Trophoblast cell (in vitro differentiated cells and primary cell): ENCODE measurements at regions not wholly inside any gene's neighbourhood (a gene's known extent, or its start where the extent isn't known, plus 50 kb on each side); places are given as distances from the start of the nearest gene placed in this dataset.

ENCODE experiments used
- DNase-seq, 2 donors: peaks; one replicate each; pipeline ENCODE4 v3.0.0-alpha.2; 2016
- H2AFZ ChIP-seq: 2 replicates; pipeline ENCODE4 v1.6.1; 2013; ENCODE audit warnings: low read length, moderate library complexity, mild to moderate bottlenecking; ENCODE audit not compliant: insufficient read depth, poor library complexity
- H2AK5ac ChIP-seq: 2 replicates; pipeline ENCODE4 v1.6.1; 2013; ENCODE audit warnings: mild to moderate bottlenecking, low read length
- H2BK120ac ChIP-seq: 2 replicates; pipeline ENCODE4 v1.6.1; 2013; ENCODE audit warnings: low read length, mild to moderate bottlenecking, moderate library complexity; ENCODE audit not compliant: insufficient read depth, poor library complexity
- H2BK12ac ChIP-seq: 2 replicates; pipeline ENCODE4 v1.6.1; 2013; ENCODE audit warnings: mild to moderate bottlenecking, low read length, moderate library complexity
- H2BK5ac ChIP-seq: 2 replicates; pipeline ENCODE4 v1.6.1; 2013; ENCODE audit warnings: low read length, low read depth, moderate library complexity, mild to moderate bottlenecking; ENCODE audit not compliant: poor library complexity
- H3K14ac ChIP-seq: 2 replicates; pipeline ENCODE4 v1.6.1; 2013; ENCODE audit warnings: mild to moderate bottlenecking, low read length
- H3K18ac ChIP-seq: 2 replicates; pipeline ENCODE4 v1.6.1; 2013; ENCODE audit warnings: mild to moderate bottlenecking, low read length
- H3K23ac ChIP-seq: 2 replicates; pipeline ENCODE4 v1.6.1; 2013; ENCODE audit warnings: low read length
- H3K27ac ChIP-seq: 2 replicates; pipeline ENCODE4 v1.5.1; 2013; ENCODE audit warnings: low read depth, mild to moderate bottlenecking, inconsistent platforms, low read length, moderate library complexity
- H3K27me3 ChIP-seq: 2 replicates; pipeline ENCODE4 v1.6.1; 2013; ENCODE audit warnings: inconsistent platforms, mild to moderate bottlenecking, low read length, moderate library complexity; ENCODE audit not compliant: insufficient read depth
- H3K36me3 ChIP-seq, 2 experiments: 1 replicate in 1 of 2; 2 replicates in 1 of 2; pipeline ENCODE4 v1.6.1; 2013; ENCODE audit warnings: low read length in 2 of 2, mild to moderate bottlenecking in 2 of 2, moderate library complexity in 1 of 2; ENCODE audit not compliant: insufficient read depth in 2 of 2, control insufficient read depth in 1 of 2
- H3K4ac ChIP-seq: 2 replicates; pipeline ENCODE4 v1.6.1; 2013; ENCODE audit warnings: low read depth, mild to moderate bottlenecking, low read length, moderate library complexity
- H3K4me1 ChIP-seq, 2 experiments: 1 replicate in 1 of 2; 2 replicates in 1 of 2; pipeline ENCODE4 v1.6.1; 2013; ENCODE audit warnings: low read length in 2 of 2, mild to moderate bottlenecking in 2 of 2, moderate library complexity in 1 of 2; ENCODE audit not compliant: insufficient read depth in 2 of 2, control insufficient read depth in 1 of 2
- H3K4me2 ChIP-seq: 2 replicates; pipeline ENCODE4 v1.6.1; 2013; ENCODE audit warnings: inconsistent platforms, mild to moderate bottlenecking, low read length, moderate library complexity
- H3K4me3 ChIP-seq: 2 replicates; pipeline ENCODE4 v1.5.1; 2013; ENCODE audit warnings: mild to moderate bottlenecking, low read depth, low read length, inconsistent platforms
- H3K79me1 ChIP-seq: one replicate; pipeline ENCODE4 v1.6.1; 2013; ENCODE audit warnings: low read length
- H3K79me2 ChIP-seq: 2 replicates; pipeline ENCODE4 v1.6.1; 2013; ENCODE audit warnings: low read length, mild to moderate bottlenecking; ENCODE audit not compliant: control insufficient read depth, insufficient read depth, poor library complexity
- H3K9ac ChIP-seq: 2 replicates; pipeline ENCODE4 v1.6.1; 2013; ENCODE audit warnings: mild to moderate bottlenecking, low read length
- H3K9me3 ChIP-seq: 2 replicates; pipeline ENCODE4 v1.6.1; 2013; ENCODE audit warnings: low read depth, mild to moderate bottlenecking, control low read depth, inconsistent platforms, low read length; ENCODE audit not compliant: insufficient read depth
- H4K12ac ChIP-seq: 2 replicates; pipeline ENCODE4 v1.6.1; 2013; ENCODE audit warnings: low read depth, mild to moderate bottlenecking, low read length, moderate library complexity
- H4K8ac ChIP-seq: 2 replicates; pipeline ENCODE4 v1.6.1; 2013; ENCODE audit warnings: low read depth, mild to moderate bottlenecking, low read length, moderate library complexity
- H4K91ac ChIP-seq: one replicate; pipeline ENCODE4 v1.6.1; 2013; ENCODE audit warnings: low read depth, mild to moderate bottlenecking, low read length, moderate library complexity
- WGBS: extraction: QIAGEN DNeasy Blood & Tissue Kit; methylation state at CpG from one replicate; pipeline ENCODE4 v1.1.7; 2013; ENCODE audit warnings: missing lambda C conversion rate; ENCODE audit not compliant: insufficient read length, insufficient coverage; ENCODE audit errors: extremely low coverage; 5-methylcytosine and 5-hydroxymethylcytosine counted together

- Histone ChIP-seq H3K4me2 (no peak overlapping the region), H3K79me1 (no peaks in the 10 kb centered on the region), H2BK12ac (no peak overlapping the region), H3K79me2 (no peaks in the 10 kb centered on the region), H4K91ac (no peak overlapping the region), H3K4me3 (no peak overlapping the region), H3K4ac (no peak overlapping the region), H2AFZ (no peak overlapping the region), H4K8ac (no peak overlapping the region), H3K9me3 (no peaks in the 10 kb centered on the region), H2BK5ac (no peak overlapping the region), H3K4me1 (no peaks in the 10 kb centered on the region), H3K36me3 (no peaks in the 10 kb centered on the region), H3K14ac (no peak overlapping the region), H3K9ac (no peak overlapping the region), H3K27ac (no peak overlapping the region), H3K27me3 (no peaks in the 10 kb centered on the region), H2AK5ac (no peak overlapping the region), H4K12ac (no peak overlapping the region), H3K18ac (no peak overlapping the region), H3K23ac (no peak overlapping the region), H2BK120ac (no peak overlapping the region)
- no CpG with 5 or more reads among the region's 1 CpG for WGBS
- peak in 1 of 2 donors; percentile 33 for DNase-seq
Measured at GRCh38 chr5:96243862-96244261, 189.2 kb downstream of the PCSK1 start.

DNA sequence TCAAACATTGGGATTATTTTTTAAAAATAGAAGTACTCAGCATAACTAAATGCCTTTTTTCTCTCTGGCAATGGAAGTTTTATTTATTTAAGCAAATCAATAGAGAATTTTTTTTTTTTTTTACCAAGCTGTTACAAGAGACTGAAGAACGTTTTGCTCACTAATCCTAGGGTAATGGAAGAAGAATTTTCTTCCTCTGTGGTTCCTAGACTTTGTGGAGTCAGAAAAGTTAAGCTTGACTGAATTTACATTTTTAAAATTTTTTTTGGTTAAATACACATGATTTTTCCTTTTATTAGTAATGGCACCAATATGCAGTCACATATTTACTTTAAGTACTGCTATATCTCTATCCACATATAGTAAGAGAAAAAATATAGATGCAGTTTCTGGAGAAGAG, 189.8 kb downstream of the PCSK1 start:
- no peak overlapping the region for H4K91ac ChIP-seq
- no peaks in the 10 kb centered on the region for H3K27me3 ChIP-seq
- WGBS, result no CpG with 5 or more reads among the region's 1 CpG
- H3K27ac ChIP-seq, result no peak overlapping the region
- no peak overlapping the region for H2BK5ac ChIP-seq
- H3K4me1 ChIP-seq, result no peaks in the 10 kb centered on the region
- no peak overlapping the region for H2BK120ac ChIP-seq
- H3K79me2 ChIP-seq, result no peaks in the 10 kb centered on the region
- no peak overlapping the region for H2BK12ac ChIP-seq
- no peak overlapping the region for H4K12ac ChIP-seq
- H3K4ac ChIP-seq, result no peak overlapping the region
- no peaks in the 10 kb centered on the region for H3K36me3 ChIP-seq
- H3K9ac ChIP-seq, result no peak overlapping the region
- H3K18ac ChIP-seq, result no peak overlapping the region
- H3K14ac ChIP-seq, result no peak overlapping the region
- no peak overlapping the region for H4K8ac ChIP-seq
- no peak overlapping the region for H2AK5ac ChIP-seq
- H3K23ac ChIP-seq, result no peak overlapping the region
- H3K9me3 ChIP-seq, result no peaks in the 10 kb centered on the region
- no peak overlapping the region for H3K4me3 ChIP-seq
- H3K79me1 ChIP-seq, result no peaks in the 10 kb centered on the region
- DNase-seq, result peak in 1 of 2 donors; percentile 38
- H3K4me2 ChIP-seq, result no peak overlapping the region
- H2AFZ ChIP-seq, result no peak overlapping the region

GRCh38 chr5:96242571-96242970, 190.5 kb downstream of the PCSK1 start:
- H2AK5ac ChIP-seq, result no peak overlapping the region
- no peaks in the 10 kb centered on the region for H3K36me3 ChIP-seq
- no peak overlapping the region for H3K23ac ChIP-seq
- H3K27ac ChIP-seq, result no peak overlapping the region
- no peak overlapping the region for H3K18ac ChIP-seq
- peak in 1 of 2 donors; percentile 27 for DNase-seq
- H4K12ac ChIP-seq, result no peak overlapping the region
- H4K91ac ChIP-seq, result no peak overlapping the region
- H2BK5ac ChIP-seq, result no peak overlapping the region
- no peak overlapping the region for H3K14ac ChIP-seq
- H3K4me2 ChIP-seq, result no peak overlapping the region
- no peaks in the 10 kb centered on the region for H3K4me1 ChIP-seq
- no peaks in the 10 kb centered on the region for H3K79me1 ChIP-seq
- H3K79me2 ChIP-seq, result no peaks in the 10 kb centered on the region
- H3K4ac ChIP-seq, result no peak overlapping the region
- H2AFZ ChIP-seq, result no peak overlapping the region
- no peaks in the 10 kb centered on the region for H3K27me3 ChIP-seq
- no peak overlapping the region for H2BK120ac ChIP-seq
- H4K8ac ChIP-seq, result no peak overlapping the region
- WGBS, result no CpG with 5 or more reads among the region's 1 CpG
- H3K4me3 ChIP-seq, result no peak overlapping the region
- H3K9me3 ChIP-seq, result no peaks in the 10 kb centered on the region
- H2BK12ac ChIP-seq, result no peak overlapping the region
- H3K9ac ChIP-seq, result no peak overlapping the region

- no peak for DNase-seq
- H3K27ac ChIP-seq, result no peak overlapping the region
- no peak overlapping the region for H4K91ac ChIP-seq
- H2BK5ac ChIP-seq, result no peak overlapping the region
- no peaks in the 10 kb centered on the region for H3K27me3 ChIP-seq
- H3K79me1 ChIP-seq, result no peaks in the 10 kb centered on the region
- H3K4me1 ChIP-seq, result no peaks in the 10 kb centered on the region
- no peak overlapping the region for H3K4me2 ChIP-seq
- H3K9ac ChIP-seq, result no peak overlapping the region
- no peak overlapping the region for H3K4me3 ChIP-seq
- H3K14ac ChIP-seq, result no peak overlapping the region
- no peaks in the 10 kb centered on the region for H3K79me2 ChIP-seq
- no peak overlapping the region for H2AFZ ChIP-seq
- WGBS, result no CpG with 5 or more reads among the region's 1 CpG
- H3K23ac ChIP-seq, result no peak overlapping the region
- no peak overlapping the region for H2BK120ac ChIP-seq
- H4K12ac ChIP-seq, result no peak overlapping the region
- no peaks in the 10 kb centered on the region for H3K9me3 ChIP-seq
- H4K8ac ChIP-seq, result no peak overlapping the region
- no peak overlapping the region for H3K4ac ChIP-seq
- no peak overlapping the region for H2AK5ac ChIP-seq
- H2BK12ac ChIP-seq, result no peak overlapping the region
- H3K36me3 ChIP-seq, result no peaks in the 10 kb centered on the region
- no peak overlapping the region for H3K18ac ChIP-seq
Measured at GRCh38 chr5:96236831-96237230, 196.2 kb downstream of the PCSK1 start.
